Inflammatory macrophage (primary cell): ENCODE measurements at regions not wholly inside any gene's neighbourhood (a gene's known extent, or its start where the extent isn't known, plus 50 kb on each side); places are given as distances from the start of the nearest gene placed in this dataset.
"Not testable (repeated sequence)": the region's sequence is repeated elsewhere in the genome, so short reads cannot be mapped to it uniquely, and the experiment has no call there.

Experiments
- DNase-seq, 2 donors: peaks; one replicate each; pipeline ENCODE4 v3.0.0-alpha.2; 2020 to 2022

GRCh38 chr13:60214213-60215055 is 50.7 kb upstream of the DIAPH3 start:
- DNase-seq: no peak

GRCh38 chr13:60220072-60220471 is 56.3 kb upstream of the DIAPH3 start:
- DNase-seq: no peak

GRCh38 chr13:60221581-60221980 is 57.9 kb upstream of the DIAPH3 start:
- no peak for DNase-seq

- no peak for DNase-seq
Observed at GRCh38 chr13:60226507-60226906, 62.8 kb upstream of the DIAPH3 start.

- no peak for DNase-seq
Observed at GRCh38 chr13:60227158-60227557, 63.4 kb upstream of the DIAPH3 start.

- DNase-seq: no peak
Observed at GRCh38 chr13:60229708-60230272, 66.1 kb upstream of the DIAPH3 start.

GRCh38 chr13:60230593-60230992 is 66.9 kb upstream of the DIAPH3 start:
- no peak for DNase-seq

GRCh38 chr13:60242043-60242595 is 78.4 kb upstream of the DIAPH3 start:
- DNase-seq: no peak

- no peak for DNase-seq
Observed at GRCh38 chr13:60244381-60244780, 80.7 kb upstream of the DIAPH3 start.

- DNase-seq: not testable (repeated sequence)
Observed at GRCh38 chr13:60251419-60251818, 87.7 kb upstream of the DIAPH3 start.

- DNase-seq: no peak
Observed at GRCh38 chr13:60258349-60258748, 94.6 kb upstream of the DIAPH3 start.

GRCh38 chr13:60260440-60260839 is 96.7 kb upstream of the DIAPH3 start:
- no peak for DNase-seq

- DNase-seq: no peak
Observed at GRCh38 chr13:60261432-60262351, 98.0 kb upstream of the DIAPH3 start.

GRCh38 chr13:60265566-60265965 is 101.8 kb upstream of the DIAPH3 start:
- DNase-seq: no peak

GRCh38 chr13:60267498-60268202 is 103.9 kb upstream of the DIAPH3 start:
- no peak for DNase-seq

GRCh38 chr13:60268203-60268555 is 104.5 kb upstream of the DIAPH3 start:
- no peak for DNase-seq

- DNase-seq: no peak
Observed at GRCh38 chr13:60273971-60274527, 110.3 kb upstream of the DIAPH3 start.

GRCh38 chr13:60274655-60275054 is 110.9 kb upstream of the DIAPH3 start:
- no peak for DNase-seq

- peak in 1 of 2 donors; percentile 7 for DNase-seq
Observed at GRCh38 chr13:60275208-60275607, 111.5 kb upstream of the DIAPH3 start.

GRCh38 chr13:60280524-60280923 is 116.5 kb upstream of the TDRD3 start:
- DNase-seq: not testable (repeated sequence)

GRCh38 chr13:60282186-60282585 is 114.8 kb upstream of the TDRD3 start:
- no peak for DNase-seq

GRCh38 chr13:60282708-60283107 is 114.3 kb upstream of the TDRD3 start:
- DNase-seq: no peak
